Large intestine (tissue), 3 donors: ENCODE measurements at regions not wholly inside any gene's neighbourhood (a gene's known extent, or its start where the extent isn't known, plus 50 kb on each side); places are given as distances from the start of the nearest gene placed in this dataset.

Experiments used
- DNase-seq, 2 donors: peaks; one replicate each; pipeline versions ENCODE4 v3.0.0 to v3.0.0-alpha.2; 2013
- H3K27ac ChIP-seq: one replicate; pipeline ENCODE4 v1.5.1; 2013; ENCODE audit warnings: low read length
- H3K27me3 ChIP-seq: 2 replicates; pipeline ENCODE4 v1.6.1; 2013; ENCODE audit warnings: low read length; ENCODE audit not compliant: control insufficient read depth, insufficient read depth
- H3K36me3 ChIP-seq: 2 replicates; pipeline ENCODE4 v1.6.1; 2013; ENCODE audit warnings: low read length; ENCODE audit not compliant: control insufficient read depth, insufficient read depth
- H3K4me1 ChIP-seq: one replicate; pipeline ENCODE4 v1.6.1; 2013; ENCODE audit warnings: low read length; ENCODE audit not compliant: control insufficient read depth, insufficient read depth
- H3K4me3 ChIP-seq: one replicate; pipeline ENCODE4 v1.5.1; 2013; ENCODE audit warnings: low read length
- H3K9me3 ChIP-seq: one replicate; pipeline ENCODE4 v1.6.1; 2013; ENCODE audit warnings: mild to moderate bottlenecking, low read depth, low read length, moderate library complexity; ENCODE audit not compliant: control insufficient read depth
- WGBS: methylation state at CpG from one replicate; pipeline ENCODE4 v1.1.5; 2013; ENCODE audit warnings: low lambda C conversion rate; ENCODE audit not compliant: insufficient coverage; 5-methylcytosine and 5-hydroxymethylcytosine counted together

GRCh38 chrX:69072486-69073006 lies 92.7 kb downstream of the PJA1 start:
- Histone ChIP-seq H3K36me3 (no peaks in the 10 kb centered on the region), H3K4me3 (no peak overlapping the region), H3K4me1 (no peaks in the 10 kb centered on the region), H3K9me3 (no peaks in the 10 kb centered on the region), H3K27ac (no peak overlapping the region), H3K27me3 (no peaks in the 10 kb centered on the region)
- no peak for DNase-seq
- WGBS, result no CpG with 5 or more reads among the region's 6 CpGs

- WGBS, result no CpG with 5 or more reads among the region's 12 CpGs
- H3K27me3 ChIP-seq, result no peaks in the 10 kb centered on the region
- H3K4me3 ChIP-seq, result no peak overlapping the region
- H3K4me1 ChIP-seq, result no peaks in the 10 kb centered on the region
- no peak for DNase-seq
- no peaks in the 10 kb centered on the region for H3K9me3 ChIP-seq
- H3K27ac ChIP-seq, result no peak overlapping the region
- no peaks in the 10 kb centered on the region for H3K36me3 ChIP-seq
These were observed 94.2 kb downstream of the PJA1 start for GRCh38 chrX:69070949-69071650.

- Histone ChIP-seq H3K4me3 (no peak overlapping the region), H3K9me3 (no peaks in the 10 kb centered on the region), H3K4me1 (no peaks in the 10 kb centered on the region), H3K36me3 (no peaks in the 10 kb centered on the region), H3K27me3 (no peaks in the 10 kb centered on the region), H3K27ac (no peak overlapping the region)
- DNase-seq, result no peak
- no CpG with 5 or more reads among the region's 3 CpGs for WGBS
These were observed 95.4 kb downstream of the PJA1 start for GRCh38 chrX:69069876-69070275.

GRCh38 chrX:69069086-69069445 lies 96.2 kb downstream of the PJA1 start:
- Histone ChIP-seq H3K4me1 (no peaks in the 10 kb centered on the region), H3K4me3 (no peak overlapping the region), H3K27me3 (no peaks in the 10 kb centered on the region), H3K9me3 (no peaks in the 10 kb centered on the region), H3K27ac (no peak overlapping the region), H3K36me3 (no peaks in the 10 kb centered on the region)
- no peak for DNase-seq
- no CpG with 5 or more reads among the region's 4 CpGs for WGBS

- no peaks in the 10 kb centered on the region for H3K9me3 ChIP-seq
- WGBS, result no CpG with 5 or more reads among the region's 7 CpGs
- DNase-seq, result no peak
- no peaks in the 10 kb centered on the region for H3K36me3 ChIP-seq
- no peaks in the 10 kb centered on the region for H3K27me3 ChIP-seq
- H3K4me3 ChIP-seq, result no peak overlapping the region
- no peaks in the 10 kb centered on the region for H3K4me1 ChIP-seq
- H3K27ac ChIP-seq, result no peak overlapping the region
These were observed 96.8 kb downstream of the PJA1 start for GRCh38 chrX:69068301-69069085.

GRCh38 chrX:69067841-69068240 lies 97.4 kb downstream of the PJA1 start:
- Histone ChIP-seq H3K9me3 (no peaks in the 10 kb centered on the region), H3K36me3 (no peaks in the 10 kb centered on the region), H3K4me3 (no peak overlapping the region), H3K27ac (no peak overlapping the region), H3K27me3 (no peaks in the 10 kb centered on the region), H3K4me1 (no peaks in the 10 kb centered on the region)
- no CpG with 5 or more reads among the region's 2 CpGs for WGBS
- no peak for DNase-seq

- no peaks in the 10 kb centered on the region for H3K4me1 ChIP-seq
- H3K9me3 ChIP-seq, result no peaks in the 10 kb centered on the region
- H3K27me3 ChIP-seq, result no peaks in the 10 kb centered on the region
- H3K4me3 ChIP-seq, result no peak overlapping the region
- no peaks in the 10 kb centered on the region for H3K36me3 ChIP-seq
- no peak overlapping the region for H3K27ac ChIP-seq
- no peak for DNase-seq
- WGBS, result no CpG with 5 or more reads among the region's 4 CpGs
These were observed 98.2 kb downstream of the PJA1 start for GRCh38 chrX:69066966-69067525.

- no peaks in the 10 kb centered on the region for H3K36me3 ChIP-seq
- no peak overlapping the region for H3K4me3 ChIP-seq
- no CpG with 5 or more reads among the region's 7 CpGs for WGBS
- no peaks in the 10 kb centered on the region for H3K9me3 ChIP-seq
- H3K4me1 ChIP-seq, result no peaks in the 10 kb centered on the region
- no peak overlapping the region for H3K27ac ChIP-seq
- no peak for DNase-seq
- no peaks in the 10 kb centered on the region for H3K27me3 ChIP-seq
These were observed 99.1 kb downstream of the PJA1 start for GRCh38 chrX:69066021-69066757.

GRCh38 chrX:69065451-69065850 lies 99.8 kb downstream of the PJA1 start:
- Histone ChIP-seq H3K27ac (no peak overlapping the region), H3K4me1 (no peaks in the 10 kb centered on the region), H3K27me3 (no peaks in the 10 kb centered on the region), H3K4me3 (no peak overlapping the region), H3K36me3 (no peaks in the 10 kb centered on the region), H3K9me3 (no peaks in the 10 kb centered on the region)
- no peak for DNase-seq
- no CpG with 5 or more reads among the region's 1 CpG for WGBS

GRCh38 chrX:69063486-69063885 lies 101.8 kb downstream of the PJA1 start:
- Histone ChIP-seq H3K4me3 (no peak overlapping the region), H3K36me3 (no peaks in the 10 kb centered on the region), H3K27ac (no peak overlapping the region), H3K9me3 (no peaks in the 10 kb centered on the region), H3K4me1 (no peaks in the 10 kb centered on the region), H3K27me3 (no peaks in the 10 kb centered on the region)
- no peak for DNase-seq
- no CpG with 5 or more reads among the region's 4 CpGs for WGBS
